Stimulated activated CD4-positive, alpha-beta T cell treated with anti-CD3 and anti-CD28 coated beads, Interleukin-12 subunit alpha, Interleukin-12 subunit beta, amount 100 ng/mL, for 48 hours (primary cell): ENCODE measurements at regions not wholly inside any gene's neighbourhood (a gene's known extent, or its start where the extent isn't known, plus 50 kb on each side); places are given as distances from the start of the nearest gene placed in this dataset.
A peak's percentile ranks its signal among the peaks of the same experiment; 100 is the strongest.
"Not testable (repeated sequence)": the region's sequence is repeated elsewhere in the genome, so short reads cannot be mapped to it uniquely, and the experiment has no call there.

Experiments
- DNase-seq, 3 donors: peaks; one replicate each; pipeline ENCODE4 v3.0.0-alpha.2; 2020; ENCODE audit warnings: low read depth in 2 of 3, low spot score in 1 of 3

DNA sequence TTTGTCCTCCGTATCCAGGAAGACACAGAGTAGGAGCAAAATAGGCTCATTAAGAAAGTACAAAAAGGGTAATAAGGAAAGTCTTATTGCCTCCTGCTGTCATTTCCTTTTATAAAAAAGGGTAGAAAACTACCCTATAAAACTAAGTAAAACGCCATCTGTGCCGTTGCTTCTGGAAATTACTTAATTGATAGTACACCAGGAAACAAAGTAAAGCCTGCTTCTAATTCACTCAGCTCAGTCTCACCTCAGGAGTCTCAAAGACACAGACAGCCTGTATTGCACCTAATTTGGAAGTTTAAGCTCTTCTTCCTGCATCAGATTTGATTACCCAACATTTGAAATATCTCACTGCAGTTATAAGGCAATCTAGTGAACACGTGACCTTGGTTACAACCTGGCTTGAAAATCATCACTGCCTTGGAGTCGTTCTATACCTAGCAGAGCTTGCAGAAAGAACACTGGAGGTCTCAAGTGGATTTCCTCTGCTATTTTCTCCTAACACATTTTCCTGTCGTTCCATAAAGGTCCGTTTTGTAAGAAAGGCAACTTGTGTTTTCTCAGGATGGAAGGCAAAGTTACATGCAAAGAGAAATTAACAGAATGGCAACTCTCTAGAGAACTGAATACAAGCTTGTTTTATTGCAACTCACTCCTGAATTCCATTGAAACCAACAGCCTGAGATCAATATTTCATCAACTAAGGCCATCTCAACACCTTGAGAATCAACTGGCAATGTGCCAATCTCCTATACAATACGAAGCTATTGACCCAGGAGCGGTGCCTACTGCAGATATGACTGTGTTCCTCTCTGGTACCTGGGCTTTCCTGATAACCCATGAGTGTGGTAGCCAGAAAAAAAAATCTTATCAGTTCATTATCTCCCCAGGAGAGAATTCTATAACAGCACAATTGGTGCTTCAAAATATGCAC, 203.3 kb upstream of the LMCD1 start:
- DNase-seq: no peak

DNA sequence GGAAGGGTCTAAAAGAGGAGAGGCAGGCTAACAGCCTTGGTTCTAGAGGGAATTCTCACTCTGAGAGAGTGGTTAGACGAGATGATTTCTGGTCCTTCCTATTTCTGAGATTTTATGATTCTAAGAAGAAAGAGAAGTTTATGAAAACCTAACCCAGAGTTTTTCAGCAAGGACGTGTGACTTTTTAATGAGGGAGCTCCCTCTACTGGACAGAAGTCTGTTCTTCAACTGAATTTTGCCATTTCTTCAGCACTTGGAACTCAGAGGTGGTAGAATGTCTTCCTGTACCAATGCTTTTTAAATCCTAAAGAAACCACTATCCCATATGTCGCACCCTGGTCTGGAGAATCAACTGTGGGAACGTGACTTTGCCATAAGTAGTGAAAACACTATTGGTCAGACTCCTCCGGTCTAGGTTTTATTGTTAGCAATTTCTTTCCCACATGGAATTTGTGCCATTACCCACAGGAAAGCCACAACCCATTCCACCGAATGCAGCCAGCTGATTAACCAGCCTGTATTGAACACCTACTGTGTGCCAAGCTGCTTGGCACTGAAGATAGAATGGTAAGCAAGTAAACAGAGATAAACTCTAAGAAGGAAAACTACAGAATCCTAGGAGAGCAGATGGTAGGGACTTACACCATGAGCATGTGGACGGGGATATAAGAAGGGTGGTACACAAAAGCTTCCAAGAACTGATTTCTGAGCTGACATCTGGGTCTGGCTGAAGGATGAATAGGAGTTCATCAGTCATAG, 199.5 kb upstream of the LMCD1 start:
- peak in 1 of 3 donors; percentile 16 for DNase-seq

DNA sequence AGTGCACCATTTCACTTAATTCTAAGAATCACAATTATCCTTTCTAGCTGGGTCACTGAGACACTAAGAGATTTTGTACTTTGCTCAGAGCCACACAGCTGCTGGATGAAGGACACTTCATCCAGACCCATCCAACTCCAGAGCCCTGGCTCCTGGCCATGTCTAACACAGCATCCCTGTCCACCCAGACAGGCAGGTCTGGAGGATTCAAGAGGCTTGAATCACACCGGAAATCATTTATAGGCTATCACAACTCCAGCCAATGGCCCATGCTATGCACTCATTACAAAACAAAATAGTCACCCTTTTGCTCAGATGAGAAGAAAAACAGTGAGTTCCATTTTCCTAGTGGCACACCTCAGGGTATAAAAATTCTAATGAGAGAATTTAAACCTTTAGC, 198.2 kb upstream of the LMCD1 start:
- DNase-seq: no peak

DNA sequence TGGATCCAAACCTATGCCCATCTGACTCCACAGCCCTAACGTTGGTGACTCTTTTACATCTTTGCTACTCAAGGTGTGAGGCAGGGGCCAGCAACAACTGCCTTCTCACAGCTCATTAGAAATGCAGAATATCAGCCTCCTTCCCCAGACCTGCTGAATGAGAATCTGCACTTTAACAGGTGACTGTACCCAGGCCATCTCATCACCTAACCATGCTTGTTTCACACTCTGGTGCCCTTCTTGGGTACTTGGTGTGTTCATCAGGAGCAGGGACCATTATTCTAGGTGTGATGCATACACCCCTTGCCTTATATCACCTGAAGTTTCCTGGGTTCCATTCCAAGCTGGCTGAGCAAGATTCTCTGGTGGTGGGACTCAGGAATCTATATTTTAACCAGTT, 196.3 kb upstream of the LMCD1 start:
- DNase-seq: no peak

DNA sequence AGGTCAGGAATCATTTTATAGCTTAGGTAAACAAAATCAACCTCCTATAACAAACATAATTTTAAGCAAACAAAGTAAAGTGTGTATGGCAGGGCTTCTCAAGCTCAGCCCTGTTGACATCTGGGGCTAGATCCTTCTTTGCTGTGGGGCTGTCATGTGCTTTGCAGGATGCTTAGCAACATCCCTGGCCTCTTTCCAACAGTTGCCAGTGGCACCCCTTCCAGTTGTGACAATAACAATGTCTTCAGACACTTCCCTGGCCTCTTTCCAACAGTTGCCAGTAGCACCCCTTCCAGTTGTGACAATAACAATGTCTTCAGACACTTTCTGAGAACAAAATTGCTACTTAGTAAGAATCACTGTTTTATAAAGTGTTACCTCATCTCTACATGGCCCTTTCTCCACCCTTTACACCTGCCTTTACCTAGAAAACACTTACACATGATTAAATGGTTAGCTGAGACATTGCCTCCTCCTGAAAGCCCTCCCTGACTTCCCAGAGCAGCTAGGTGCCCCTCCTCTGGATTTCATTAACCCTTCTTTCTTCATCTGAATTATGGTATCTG, 194.0 kb upstream of the LMCD1 start:
- DNase-seq: no peak

DNA sequence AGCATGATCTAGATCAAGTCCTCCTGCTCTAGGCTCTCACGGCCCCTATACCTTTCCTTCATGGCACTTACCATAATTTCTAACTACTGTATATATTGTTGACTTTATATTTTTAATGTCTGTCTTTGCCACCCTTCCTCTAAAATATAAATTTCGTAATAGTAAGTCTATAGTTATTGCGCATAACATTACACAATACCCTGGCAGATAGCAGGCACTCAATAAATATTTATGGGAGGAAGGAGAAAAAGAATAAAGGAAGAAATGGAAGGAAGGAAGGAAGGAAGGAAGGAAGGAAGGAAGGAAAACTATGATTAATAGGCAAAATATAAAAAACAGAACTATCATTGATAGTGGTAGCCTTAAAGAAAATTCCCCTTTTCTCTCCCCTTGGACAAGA, 190.3 kb upstream of the LMCD1 start:
- no peak for DNase-seq

DNA sequence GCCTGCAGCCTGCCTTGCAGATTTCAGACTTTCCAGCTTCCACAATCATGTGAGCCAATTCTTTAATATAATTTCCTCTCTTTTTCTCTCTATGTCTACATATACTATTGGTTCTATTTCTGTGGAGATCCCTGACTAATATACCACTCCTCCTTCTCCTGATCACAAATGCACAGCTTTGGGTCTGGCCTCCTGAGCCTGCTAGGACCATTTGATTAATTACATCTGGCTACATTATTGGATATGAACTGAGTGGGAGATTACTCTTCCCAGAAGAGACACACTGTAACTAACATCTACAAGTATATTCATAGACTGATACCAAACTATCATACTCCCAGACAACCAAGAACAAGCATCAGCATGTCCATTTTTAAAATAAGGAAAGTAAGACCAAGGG, 188.9 kb upstream of the LMCD1 start:
- DNase-seq: no peak

DNA sequence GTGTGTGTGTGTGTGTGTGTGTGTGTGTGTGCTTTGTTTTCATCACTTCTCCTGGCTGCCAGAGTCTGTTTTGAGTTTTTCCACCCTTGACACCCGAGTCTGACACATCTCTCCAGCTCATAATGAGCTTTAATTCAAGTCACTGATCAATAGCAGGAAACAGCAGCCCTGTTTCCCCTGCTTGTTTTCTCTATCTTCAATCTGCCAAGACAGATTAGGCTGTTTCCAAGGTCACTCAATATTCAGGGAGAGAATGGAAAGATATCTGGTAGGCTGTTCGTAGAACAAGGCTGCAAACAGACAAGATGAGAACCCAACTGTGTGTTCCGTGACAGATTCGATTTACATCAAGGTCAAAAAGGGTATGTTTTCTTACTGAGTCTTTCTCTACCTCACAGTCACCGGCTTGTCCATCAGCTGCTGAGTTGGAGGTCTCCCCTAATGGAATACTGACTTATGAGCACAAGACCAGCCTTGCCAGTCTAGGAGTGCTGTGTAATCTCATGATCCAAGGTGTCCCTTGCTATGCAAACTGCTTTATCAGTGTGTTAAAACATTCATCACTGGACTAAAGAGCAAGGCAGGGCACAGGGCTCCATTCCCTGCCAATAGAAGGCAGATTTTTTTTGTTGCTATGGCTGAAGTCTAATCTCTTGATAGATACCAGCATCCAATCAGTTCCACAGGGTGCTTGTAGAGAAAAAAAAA, 187.9 kb upstream of the LMCD1 start:
- DNase-seq: no peak

DNA sequence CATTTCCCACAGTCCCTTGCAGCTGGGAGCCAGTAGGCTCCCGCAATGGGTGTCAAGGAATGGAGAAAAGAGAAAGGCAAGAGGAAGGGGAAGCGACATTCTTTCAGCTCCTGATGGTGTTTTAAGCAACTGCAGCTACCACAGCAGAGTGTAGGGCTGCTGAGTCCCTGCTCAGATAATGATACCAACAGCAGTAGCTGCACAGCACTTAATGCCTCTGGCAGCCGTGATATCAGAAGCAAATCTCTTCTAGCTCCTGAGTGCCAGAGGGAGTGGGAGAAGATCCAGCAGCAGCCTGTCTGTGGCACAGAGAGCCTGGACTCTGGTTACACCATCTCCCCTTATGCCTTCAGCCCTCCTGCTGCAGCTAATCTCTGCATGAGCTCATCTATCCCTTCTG, 186.1 kb upstream of the LMCD1 start:
- DNase-seq: not testable (repeated sequence)

DNA sequence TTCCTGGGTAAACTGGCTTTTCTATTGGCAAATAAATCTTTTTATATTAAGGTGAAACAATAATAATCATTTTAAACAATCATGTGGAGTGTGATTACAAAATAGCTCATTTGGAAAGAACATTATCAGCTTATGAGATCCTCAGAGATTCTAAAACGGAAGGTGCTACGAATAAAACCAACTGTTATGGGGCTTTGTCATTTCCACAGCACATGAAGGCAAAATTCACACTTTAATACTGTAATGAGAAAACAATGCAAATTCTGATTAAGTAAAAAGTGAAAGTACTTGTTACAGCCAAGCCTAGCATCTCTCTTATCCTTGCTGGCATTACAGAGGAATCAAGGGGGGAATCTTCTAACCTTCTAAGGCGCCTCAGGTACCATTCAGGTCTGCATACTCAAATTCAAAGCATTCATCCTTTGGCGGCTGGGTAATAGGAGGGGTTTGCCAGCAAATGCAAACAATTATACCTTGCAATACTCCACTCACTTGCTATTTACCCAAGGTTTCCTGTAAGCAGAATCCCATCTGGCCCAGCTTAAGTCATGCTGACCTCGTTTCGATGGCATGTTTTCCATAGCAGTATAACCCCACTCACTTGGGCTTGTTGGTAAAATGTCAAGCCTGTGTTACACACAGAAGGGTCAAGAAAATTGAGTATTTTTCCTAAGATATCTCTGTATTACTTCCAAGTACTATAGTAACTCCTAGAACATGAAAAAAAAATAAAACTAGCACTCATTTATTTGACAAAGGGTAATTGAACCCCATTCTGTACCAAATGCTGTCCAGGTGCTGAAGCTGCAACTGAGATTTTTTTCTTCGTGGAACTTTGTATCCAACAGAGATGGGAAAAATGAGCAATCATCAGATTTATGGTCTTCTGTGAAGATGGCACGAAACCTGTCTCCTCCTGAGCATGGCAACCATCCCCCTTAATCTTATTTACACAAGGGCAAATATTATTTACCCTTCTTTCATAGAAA, 183.7 kb upstream of the LMCD1 start:
- DNase-seq: no peak

DNA sequence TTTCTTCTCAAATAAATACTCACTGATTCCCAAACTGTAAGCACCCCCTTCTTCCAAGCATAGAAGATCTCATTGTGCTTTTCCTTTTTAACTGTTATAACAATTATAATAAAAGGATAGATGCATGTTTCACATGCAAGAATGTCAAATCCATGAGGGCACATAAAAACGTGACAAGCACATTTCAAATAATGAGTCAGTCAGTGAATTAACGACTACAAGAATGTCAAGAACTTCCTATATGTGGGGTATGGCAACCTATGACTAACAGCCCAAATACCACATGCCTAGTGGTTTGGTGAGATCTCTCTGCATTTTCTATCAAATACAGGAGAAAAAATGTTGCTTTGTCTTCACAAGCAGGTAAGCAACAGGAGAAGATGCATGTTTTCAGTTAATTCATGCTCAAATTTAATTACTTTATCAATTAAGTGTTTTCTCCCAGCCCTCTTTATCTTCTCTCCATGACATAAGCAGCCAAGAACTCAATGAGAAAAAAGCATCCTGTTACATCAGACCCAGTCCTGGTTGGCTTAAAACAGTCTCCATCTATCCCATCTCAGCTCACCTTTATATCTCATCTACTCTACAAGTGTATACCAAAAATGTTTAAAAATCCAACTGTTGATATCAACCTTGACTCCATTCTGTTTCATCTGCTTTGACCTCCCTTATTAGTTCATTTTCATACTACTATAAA, 181.5 kb upstream of the LMCD1 start:
- DNase-seq: no peak

DNA sequence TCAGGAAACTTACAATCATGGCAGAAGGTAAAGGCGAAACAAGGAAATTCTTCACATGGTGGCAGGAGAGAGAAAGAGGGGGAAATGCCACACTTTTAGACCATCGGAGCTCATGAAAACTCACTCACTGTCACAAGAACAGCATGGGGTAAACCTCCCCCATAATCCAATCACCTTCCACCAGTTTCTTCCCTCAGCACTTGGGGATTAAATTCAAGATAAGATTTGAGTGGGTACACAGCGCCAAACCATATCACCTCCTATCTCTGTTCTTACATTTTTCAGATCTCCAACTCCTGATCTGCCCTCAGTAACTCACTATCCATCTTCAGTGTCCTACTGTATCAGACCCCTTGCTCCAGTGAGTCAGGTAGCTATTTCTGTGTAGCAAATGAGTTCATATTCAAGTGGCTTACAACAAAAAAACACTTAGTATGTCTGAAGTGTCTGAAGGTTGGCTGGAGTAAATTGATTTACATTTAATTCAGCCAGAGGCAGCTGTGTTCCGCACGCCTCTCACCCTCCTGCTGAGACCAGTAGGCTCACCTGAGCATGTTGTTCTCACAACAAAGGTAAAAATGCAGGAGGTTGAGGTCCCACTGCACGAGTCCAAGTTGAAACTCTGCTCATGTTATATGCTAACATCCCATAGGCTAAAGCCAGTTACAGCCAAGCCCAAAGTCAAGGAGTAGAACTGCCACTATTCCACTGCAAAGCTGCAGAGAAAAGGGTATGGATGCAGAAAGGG, 180.7 kb upstream of the LMCD1 start:
- no peak for DNase-seq

DNA sequence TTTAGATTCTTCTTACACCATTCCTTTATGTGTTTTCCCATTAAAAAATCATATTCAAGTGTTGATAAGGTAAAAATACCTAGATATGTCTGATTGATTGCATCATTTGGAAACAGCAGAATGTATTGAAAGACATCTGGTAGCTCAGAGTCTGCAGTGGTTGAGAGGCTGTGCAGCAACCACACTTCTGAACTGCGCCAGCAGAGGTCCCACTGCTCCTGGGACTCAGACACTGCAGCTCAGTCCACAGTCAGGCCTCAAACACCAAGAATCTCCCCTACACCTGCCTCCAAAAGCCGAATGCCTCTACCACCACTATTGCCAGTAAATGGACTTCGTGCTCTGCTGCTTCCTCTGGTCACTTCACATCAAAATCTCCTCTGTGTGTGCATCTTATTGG, 176.9 kb upstream of the LMCD1 start:
- DNase-seq: peak; percentile 12 to 22 (median 17)

DNA sequence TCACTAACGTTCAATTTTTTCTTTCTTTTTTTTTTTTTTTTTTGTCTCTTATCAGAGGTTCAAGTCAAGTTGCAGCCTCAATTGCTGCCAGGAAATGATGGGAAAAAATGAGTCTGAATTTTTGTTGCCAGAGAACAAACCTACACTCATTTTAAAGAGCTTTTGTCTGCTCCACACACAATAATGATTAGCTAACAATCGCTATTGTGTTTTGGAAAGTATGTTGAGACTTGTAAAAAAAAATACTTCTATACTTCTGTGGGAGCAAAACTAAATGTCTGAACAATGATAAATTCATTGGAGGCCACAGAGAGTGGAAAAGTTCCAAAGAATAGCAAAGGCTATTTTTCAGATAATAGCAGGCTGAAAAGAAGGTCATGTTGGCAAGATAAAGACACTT, 176.3 kb upstream of the LMCD1 start:
- no peak for DNase-seq

DNA sequence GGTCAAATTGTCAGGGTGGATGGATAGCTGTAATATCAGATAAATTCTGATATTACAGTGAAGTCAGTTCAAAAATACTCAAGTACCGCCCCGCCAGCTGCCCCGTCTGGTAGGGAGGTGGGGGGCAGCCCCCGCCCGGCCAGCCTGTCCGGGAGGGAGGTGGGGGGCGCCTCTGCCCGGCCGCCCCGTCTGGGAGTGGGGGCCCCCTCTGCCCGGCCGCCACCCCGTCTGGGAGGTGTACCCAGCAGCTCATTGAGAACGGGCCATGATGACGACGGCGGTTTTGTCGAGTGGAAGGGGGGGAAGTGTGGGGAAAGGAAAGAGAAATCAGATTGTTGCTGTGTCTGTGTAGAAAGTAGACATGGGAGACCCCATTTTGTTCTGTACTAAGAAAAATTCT, 175.8 kb upstream of the LMCD1 start:
- not testable (repeated sequence) for DNase-seq

DNA sequence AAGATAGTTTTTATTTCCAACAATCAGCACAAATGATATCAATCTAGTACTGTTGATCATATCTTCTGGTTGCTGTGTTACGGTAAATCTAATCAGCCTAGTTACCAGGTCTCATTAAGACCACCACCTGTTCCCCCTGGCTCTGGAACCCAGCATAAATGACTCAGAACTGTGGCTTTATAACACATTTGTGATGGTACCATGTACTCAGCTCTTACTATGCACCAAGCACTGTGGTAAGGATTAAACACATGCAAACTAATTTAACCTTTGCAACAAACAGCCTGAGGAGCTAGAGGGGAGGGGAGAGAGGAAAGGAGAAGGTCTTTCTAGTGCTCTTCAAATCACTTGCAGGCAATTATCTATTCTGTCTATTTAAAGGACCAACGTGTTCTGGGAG, 173.9 kb upstream of the LMCD1 start:
- no peak for DNase-seq

DNA sequence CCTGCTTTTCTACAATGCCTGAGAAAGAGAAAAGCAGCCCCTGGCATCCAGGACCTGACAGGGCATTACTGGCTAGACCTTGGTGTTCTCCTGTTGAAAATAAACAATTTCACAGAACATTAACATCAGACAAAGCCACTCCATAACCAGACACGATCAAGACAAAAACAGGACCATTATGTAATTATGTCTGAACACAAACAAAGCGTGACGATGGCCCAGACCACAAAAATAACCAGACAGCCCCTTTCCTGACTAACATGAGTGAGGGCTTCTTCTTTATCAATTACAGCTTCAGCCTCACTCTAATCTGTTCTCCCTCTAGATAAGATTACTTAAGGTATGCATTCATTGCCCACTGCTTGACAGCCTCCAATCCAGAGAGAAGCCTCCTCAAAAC, 172.7 kb upstream of the LMCD1 start:
- no peak for DNase-seq

DNA sequence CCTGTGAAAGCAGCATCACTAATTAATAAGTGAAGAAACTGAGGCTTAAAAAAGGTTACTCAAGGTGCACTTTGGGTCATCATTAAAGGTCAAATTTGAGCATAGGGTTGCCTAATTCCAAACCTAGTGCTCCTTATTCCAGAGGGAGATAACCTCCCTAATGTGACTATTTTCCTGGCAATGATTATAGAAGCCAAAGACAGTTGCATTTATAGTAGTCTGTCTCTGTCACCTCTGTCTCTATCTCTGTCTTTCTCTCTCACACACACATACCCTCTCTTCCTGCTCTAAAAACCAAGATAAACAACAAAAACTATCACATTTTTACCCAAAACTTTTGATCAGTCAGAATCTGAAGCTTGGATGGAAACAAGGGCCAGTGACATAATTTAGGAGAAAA, 172.0 kb upstream of the LMCD1 start:
- no peak for DNase-seq

DNA sequence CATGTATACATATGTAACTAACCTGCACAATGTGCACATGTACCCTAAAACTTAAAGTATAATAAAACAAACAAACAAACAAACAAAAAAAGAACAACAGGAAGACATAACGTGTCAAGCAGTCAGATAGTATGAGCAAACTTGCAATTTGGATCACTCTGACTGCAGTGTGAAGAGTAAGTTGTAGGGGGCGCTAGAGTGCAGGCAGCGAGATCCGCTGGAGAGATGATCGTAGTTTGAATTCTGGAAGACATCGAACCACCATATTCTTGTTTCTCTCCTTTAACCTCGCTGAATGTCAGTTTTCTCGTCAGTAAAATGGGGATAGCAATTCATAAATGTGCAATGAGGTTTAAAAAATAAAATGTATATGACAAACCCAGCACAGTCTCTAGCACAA, 165.2 kb upstream of the LMCD1 start:
- DNase-seq: no peak
